Transverse colon (tissue), 4 donors: ENCODE measurements at regions not wholly inside any gene's neighbourhood (a gene's known extent, or its start where the extent isn't known, plus 50 kb on each side); places are given as distances from the start of the nearest gene placed in this dataset.

ENCODE experiments used
- CTCF ChIP-seq, 5 experiments: fragments of 200-600 bp in 3 of 5; fragments of 450-650 bp in 2 of 5; sonication (generic) in 3 of 5; IDR thresholded peaks; 1 replicate in 2 of 5; 2 replicates in 3 of 5; pipeline ENCODE4 v1.5.1; 2016 to 2017; ENCODE audit warnings: antibody characterized with exemption in 5 of 5, inconsistent platforms in 3 of 5, mild to moderate bottlenecking in 2 of 5, moderate library complexity in 1 of 5
- EP300 ChIP-seq: sonication (generic); formaldehyde crosslinking; IDR thresholded peaks from one replicate; pipeline ENCODE4 v1.6.1; 2017; ENCODE audit warnings: antibody characterized with exemption, low read depth
- POLR2A ChIP-seq: fragments of 450-650 bp; IDR thresholded peaks from one replicate; pipeline ENCODE4 v1.6.1; 2016; ENCODE audit warnings: antibody characterized with exemption, mild to moderate bottlenecking, moderate library complexity
- POLR2AphosphoS5 ChIP-seq, 3 donors: sonication (generic); formaldehyde crosslinking; IDR thresholded peaks; one replicate each; pipeline ENCODE4 v1.6.1; 2016; ENCODE audit warnings: antibody characterized with exemption in 3 of 3

- TF ChIP-seq CTCF (IDR thresholded peaks at IDR 0.05) (no peak), POLR2A (no peak), EP300 (no peak), POLR2AphosphoS5 (IDR thresholded peaks at IDR 0.05) (no peak)
Measured at GRCh38 chr2:144180131-144180530, 339.8 kb downstream of the ZEB2 start.
